Dedifferentiated amniotic fluid mesenchymal stem cell (primary cell): ENCODE measurements at regions not wholly inside any gene's neighbourhood (a gene's known extent, or its start where the extent isn't known, plus 50 kb on each side); places are given as distances from the start of the nearest gene placed in this dataset.
"Not testable (repeated sequence)": the region's sequence is repeated elsewhere in the genome, so short reads cannot be mapped to it uniquely, and the experiment has no call there.

Experiments used
- DNase-seq: peaks from one replicate; pipeline ENCODE4 v3.0.0-alpha.2; 2016; ENCODE audit errors: extremely low spot score

GRCh38 chr6:15770347-15771143 lies 107.7 kb upstream of the DTNBP1 start:
- DNase-seq = no peak

- no peak for DNase-seq
Measured at GRCh38 chr6:15769511-15770018, 106.7 kb upstream of the DTNBP1 start.

- DNase-seq = no peak
Measured at GRCh38 chr6:15768999-15769398, 106.2 kb upstream of the DTNBP1 start.

- DNase-seq = no peak
Measured at GRCh38 chr6:15763837-15764236, 101.0 kb upstream of the DTNBP1 start.

- no peak for DNase-seq
Measured at GRCh38 chr6:15763364-15763763, 100.5 kb upstream of the DTNBP1 start.

DNA sequence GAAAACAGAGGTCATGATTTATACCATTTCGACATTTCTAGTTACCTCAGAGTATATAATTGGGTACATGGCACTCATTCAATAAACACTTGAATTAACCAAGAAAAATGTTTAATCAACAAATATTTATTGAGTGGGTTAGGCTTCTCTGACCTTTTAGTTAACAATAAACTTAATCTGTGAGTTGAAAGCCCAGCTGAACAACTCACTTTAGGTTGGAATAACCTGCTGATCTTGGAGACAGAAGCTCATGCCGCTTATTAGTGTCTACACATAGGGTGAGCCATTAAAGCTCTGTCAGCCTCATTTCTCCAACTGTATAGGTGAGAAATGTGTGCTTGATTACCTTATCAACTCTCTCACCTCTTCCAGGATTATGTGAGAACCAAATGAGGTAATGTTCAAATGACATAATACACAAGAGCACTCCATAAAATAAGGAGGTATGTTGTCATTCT lies 98.2 kb upstream of the DTNBP1 start:
- no peak for DNase-seq

- DNase-seq = no peak
Measured at GRCh38 chr6:15758631-15759215, 95.9 kb upstream of the DTNBP1 start.

DNA sequence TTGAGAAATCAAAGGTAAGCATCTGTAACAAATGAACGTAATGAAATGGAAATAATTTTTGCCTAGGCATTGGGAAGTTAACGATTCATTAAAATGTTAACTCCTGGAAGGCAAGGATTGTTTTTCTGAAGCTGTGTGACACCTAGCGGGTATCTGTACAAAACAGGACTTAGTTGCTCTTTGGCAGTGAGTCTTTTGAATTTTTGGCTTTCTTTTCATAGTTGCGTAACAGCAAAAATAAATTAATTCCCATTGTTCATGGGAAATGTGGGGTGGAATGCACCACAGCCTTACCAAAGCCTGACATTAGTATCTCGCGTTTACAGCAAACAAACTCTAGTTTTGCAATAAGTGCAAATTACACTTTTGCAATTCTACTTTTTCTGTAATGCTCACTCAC lies 92.7 kb upstream of the DTNBP1 start:
- DNase-seq = no peak

DNA sequence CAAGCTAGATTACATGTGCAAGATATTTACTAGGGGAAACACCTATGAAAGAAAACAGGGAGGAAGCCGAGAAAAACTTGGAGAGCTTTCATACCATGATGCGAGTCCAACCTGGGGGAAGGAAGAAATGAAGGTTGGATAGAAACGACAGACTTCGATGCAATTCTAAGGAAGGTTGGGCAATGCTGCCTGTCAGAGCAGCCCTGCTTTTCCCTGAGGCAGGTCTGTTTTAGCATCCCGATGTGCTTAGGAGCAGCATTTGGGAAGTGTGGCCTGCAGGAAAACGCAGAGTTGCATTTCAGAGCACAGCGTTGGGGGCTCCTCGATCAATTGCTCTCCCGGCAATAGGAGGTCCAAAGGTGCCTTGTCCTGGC lies 91.9 kb upstream of the DTNBP1 start:
- no peak for DNase-seq

DNA sequence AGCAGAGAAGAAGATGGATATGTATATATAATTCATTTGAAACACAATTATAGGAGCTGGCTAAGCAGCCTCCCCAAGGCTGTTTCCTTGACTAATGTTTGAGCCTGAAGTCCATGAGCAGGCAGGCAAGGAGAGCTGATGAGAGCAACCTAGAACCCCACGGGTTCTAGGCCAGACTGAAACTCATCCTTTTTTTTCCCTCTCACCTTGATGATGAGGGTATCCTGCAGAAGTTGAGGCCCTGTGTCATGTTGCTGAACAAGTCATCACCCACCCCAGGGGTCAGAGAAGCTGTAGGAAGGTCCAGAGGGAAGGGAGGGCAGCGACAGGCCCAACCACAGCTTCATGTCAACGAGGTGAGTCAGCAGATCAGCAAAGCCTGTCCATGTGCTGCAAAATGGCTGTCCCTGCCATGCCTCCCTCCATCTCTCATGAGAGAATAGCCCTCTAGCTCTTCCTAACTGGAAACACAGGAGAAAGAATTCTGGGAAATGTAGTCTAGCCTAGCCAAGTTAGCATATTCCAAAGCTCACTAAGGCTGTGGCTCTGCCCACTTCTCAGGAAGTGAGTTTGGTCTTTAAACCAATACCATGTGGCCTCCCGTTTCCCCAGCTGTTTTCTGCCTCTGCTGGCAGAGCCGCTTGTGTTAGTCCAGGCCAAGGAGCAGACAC lies 91.3 kb upstream of the DTNBP1 start:
- no peak for DNase-seq

- no peak for DNase-seq
Measured at GRCh38 chr6:15752820-15753219, 90.0 kb upstream of the DTNBP1 start.

GRCh38 chr6:15751721-15752350 lies 89.0 kb upstream of the DTNBP1 start:
- no peak for DNase-seq

GRCh38 chr6:15748341-15748740 lies 85.5 kb upstream of the DTNBP1 start:
- DNase-seq = no peak

DNA sequence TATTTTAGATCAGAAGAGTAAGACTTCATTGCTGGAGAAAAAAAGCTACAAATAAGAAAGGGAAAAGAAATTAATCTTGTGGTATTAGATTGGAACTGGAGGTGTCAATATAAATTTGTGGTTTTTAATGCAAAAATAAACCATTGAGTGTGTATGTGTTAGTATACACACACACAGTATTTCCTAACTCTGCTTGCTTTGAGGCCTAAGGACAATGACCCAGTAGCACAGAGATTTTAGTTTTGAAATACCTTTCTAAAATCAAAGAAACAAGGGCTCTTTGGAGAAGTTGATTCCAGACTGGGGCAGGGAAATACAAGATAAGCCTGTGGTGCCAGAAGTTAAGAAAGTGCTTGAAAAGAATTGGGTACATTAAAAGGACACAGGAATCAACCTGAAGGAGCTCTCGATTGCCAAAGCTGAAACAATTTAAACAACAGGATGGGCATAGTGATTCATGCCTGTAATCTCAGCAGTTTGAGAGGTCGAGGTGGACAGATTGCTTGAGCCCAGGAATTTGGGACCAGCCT lies 84.6 kb upstream of the DTNBP1 start:
- no peak for DNase-seq

DNA sequence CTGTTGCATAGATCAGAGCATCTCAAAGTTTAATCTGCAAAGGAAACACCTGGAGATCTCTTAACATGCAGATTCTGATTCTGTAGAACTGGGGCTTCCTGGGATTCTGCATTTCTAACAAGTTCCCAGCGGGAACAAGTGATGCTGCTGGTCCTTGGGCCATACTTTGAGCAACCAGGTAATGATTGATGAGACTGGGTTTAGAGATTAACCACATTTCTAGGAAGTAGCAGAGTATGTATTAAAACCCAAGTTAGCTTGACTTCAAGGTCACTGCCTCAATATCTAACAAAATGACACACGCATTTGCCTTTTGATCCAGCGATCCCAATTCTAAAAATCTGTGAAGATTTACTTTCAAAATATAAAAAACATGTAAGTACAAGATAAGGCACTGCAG lies 83.0 kb upstream of the DTNBP1 start:
- no peak for DNase-seq

DNA sequence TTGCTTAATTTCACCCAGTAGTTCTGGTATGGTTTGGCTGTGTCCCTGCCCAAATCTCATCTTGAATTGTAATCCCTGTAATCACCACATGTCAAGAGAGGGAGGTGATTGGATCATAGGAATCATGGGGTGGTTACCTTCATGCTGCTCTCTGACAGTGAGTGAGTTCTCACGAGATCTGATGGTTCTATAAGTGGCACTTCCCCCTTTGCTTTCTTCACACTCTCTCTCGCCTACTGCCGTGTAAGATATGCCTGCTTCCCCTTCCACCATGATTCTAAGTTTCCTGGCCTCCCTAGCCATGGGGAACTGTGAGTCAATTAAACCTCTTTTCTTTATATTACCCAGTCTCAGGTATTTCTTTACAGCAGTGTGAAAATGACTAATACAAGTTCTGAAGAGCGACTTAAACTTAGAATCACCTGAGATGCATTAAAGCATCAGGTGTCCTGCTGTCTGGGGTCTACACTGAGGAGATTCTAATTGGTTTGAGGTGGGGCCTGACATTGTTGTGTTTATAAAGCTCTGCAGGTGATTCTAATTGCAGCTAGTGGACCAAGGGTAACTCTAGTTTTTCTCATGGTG lies 82.1 kb upstream of the DTNBP1 start:
- no peak for DNase-seq

GRCh38 chr6:15742013-15742412 lies 79.2 kb upstream of the DTNBP1 start:
- DNase-seq = not testable (repeated sequence)

GRCh38 chr6:15741405-15741804 lies 78.6 kb upstream of the DTNBP1 start:
- DNase-seq = no peak

DNA sequence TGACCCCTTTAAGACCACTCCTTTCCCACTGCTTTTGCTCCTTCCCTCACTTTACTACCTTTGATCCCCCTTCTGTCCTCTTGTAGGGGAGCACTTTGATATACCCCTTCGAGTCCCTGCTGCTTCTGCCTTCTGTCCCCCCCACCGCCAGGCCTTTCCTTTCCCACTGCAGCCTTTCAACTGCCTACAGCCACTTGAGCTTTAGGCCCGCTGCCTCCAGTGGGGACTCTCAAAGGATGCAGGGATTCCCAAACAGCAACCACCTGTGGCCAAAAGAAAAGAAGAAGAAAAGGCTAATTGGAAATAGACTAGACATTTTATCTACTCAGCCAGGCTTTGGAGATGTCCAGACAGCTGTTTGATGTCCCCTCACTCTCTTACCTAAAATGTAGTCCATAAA lies 77.0 kb upstream of the DTNBP1 start:
- DNase-seq = no peak

DNA sequence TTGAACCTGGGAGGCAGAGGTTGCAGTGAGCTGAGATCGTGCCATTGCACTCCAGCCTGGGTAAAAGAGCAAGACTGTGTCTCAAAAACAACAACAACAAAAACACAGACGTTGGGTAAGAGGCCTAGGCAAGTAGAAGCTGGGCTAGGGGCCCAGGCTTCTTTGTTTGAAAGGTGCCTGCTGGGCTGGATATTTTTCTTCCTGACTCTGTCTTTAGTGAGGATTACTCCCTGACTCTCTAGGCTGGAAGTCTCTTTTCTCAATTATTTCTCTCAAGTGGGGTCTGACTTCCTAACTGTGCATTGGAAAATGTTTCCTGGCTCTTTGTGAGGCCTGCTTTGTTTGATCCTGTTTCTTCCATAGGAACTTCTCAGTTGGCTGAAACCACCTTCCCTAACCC lies 76.5 kb upstream of the DTNBP1 start:
- no peak for DNase-seq

- DNase-seq = not testable (repeated sequence)
Measured at GRCh38 chr6:15738195-15738594, 75.4 kb upstream of the DTNBP1 start.

DNA sequence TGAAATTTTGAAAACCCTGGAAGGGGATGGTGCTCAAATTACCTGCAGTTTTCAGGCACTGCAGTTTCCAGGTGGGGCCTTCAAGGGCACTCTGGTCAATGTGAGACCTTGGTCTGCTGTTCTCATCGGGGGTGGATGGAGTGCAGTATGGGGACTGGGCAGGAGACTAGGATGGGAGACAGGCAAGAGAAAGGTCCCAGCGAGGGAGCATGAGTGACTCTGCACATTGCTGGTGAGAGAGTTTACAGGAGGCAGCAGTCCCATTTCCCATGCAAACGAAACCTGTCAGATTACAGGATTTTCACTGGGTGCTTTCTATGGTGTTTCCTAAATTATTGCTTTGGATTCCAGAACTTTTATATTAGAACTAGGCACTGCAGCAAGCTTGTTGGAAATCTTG lies 73.5 kb upstream of the DTNBP1 start:
- no peak for DNase-seq
